Stimulated activated CD4-positive, alpha-beta T cell treated with anti-CD3 and anti-CD28 coated beads, Interleukin-4, amount 100 ng/mL, for 24 hours (primary cell): ENCODE measurements at regions not wholly inside any gene's neighbourhood (a gene's known extent, or its start where the extent isn't known, plus 50 kb on each side); places are given as distances from the start of the nearest gene placed in this dataset.
"Not testable (repeated sequence)": the region's sequence is repeated elsewhere in the genome, so short reads cannot be mapped to it uniquely, and the experiment has no call there.

Experiments used
- DNase-seq: peaks from one replicate; pipeline ENCODE4 v3.0.0-alpha.2; 2020

GRCh38 chr3:61446341-61446740, 115.0 kb upstream of the PTPRG start:
- no peak for DNase-seq

DNA sequence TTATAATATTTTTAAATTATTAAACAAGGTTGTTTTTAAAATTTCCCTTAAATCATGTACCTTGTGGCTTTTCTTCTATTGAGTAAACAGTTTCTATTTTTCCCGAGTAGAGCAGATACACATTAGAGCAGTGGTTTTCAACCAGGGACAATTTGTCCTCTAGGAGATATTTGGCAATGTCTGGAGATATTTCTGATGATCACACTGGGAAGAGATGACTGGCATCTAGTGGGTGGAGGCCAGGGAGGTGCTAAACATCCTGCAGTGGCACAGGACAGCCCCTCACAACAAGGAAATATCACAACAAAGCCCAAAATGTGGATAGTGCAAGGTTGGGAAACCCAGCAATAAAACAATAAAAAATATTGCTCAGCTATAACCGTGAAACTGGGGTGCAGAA, 113.0 kb upstream of the PTPRG start:
- no peak for DNase-seq

DNA sequence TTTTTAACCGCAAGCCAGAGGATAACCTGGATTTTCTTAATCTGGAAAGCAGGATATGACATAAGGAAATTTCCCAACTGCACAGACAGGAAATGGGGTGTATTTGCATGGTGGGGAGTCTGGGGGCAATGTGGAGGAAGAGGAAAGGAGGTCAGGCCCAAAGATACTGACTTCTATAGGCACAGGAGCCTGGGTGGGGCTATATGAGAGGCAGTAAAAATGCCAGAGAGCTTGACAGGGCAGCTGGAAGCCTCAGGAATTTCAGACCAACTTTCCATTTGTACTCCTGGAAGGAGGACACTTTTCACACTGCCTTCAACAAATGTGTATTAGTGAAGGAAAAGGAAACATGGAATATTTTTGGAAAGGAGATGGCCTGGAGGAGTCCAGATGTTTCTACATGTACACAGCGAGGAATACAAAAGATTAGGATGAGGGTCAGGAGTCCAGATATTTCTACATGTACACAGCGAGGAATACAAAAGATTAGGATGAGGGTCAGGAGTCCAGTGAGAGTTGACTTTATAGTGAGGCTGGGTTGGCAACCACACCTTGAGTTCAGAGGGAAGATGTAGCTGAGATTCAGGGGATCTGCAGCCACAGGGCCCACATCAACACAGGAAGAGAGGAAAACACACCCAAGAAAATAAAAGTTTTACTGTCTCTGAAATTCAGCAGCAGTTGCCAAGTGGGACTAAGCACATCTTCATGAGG, 111.9 kb upstream of the PTPRG start:
- no peak for DNase-seq

DNA sequence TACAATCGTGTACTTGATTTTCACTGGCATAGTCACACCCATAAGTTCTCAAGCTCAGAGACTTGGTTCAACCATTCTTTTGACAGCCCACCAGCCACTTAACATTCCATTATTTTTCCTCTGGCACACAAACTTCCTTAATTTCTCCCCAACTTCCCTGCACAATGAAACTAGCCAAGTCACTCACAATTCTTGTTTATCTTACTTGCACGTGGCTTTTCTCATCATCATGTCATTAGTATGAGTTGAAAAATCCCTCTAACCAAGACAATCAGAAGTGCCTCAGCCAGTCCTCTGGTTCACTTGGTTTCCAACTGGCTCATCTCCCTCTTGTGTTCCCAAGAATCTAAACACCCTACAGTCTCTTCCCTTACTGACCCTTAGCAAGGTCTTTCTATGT, 110.5 kb upstream of the PTPRG start:
- no peak for DNase-seq

GRCh38 chr3:61451841-61452240, 109.5 kb upstream of the PTPRG start:
- no peak for DNase-seq

DNA sequence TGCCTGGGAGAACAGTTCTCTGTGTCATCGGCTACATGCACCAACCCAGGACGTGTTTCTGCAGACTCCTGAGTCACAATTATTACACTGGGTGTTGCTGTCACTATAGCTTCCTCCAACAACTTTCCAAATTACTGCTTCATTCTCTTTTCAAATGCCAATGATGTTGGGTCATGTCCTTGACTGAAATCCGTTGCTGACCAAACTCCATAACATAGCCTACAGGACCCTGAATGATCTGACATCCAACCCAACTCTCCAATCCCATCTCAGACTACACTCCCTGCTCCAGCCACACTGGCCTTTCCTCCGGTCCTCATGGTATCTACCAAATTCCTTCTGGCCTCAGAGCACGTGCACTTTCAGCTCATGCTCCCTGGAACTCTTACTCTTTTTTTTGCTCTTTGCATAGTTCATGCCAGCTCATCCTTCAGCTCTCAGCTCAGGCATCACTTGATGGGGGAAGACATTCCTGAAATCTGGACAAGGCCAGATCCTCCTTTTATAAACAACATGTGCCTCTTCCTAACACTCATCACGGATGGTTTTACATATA, 108.8 kb upstream of the PTPRG start:
- DNase-seq, result no peak

GRCh38 chr3:61454006-61454585, 107.3 kb upstream of the PTPRG start:
- no peak for DNase-seq

GRCh38 chr3:61454801-61455200, 106.6 kb upstream of the PTPRG start:
- no peak for DNase-seq

- no peak for DNase-seq
These were observed 100.7 kb upstream of the PTPRG start for GRCh38 chr3:61460636-61461035.

GRCh38 chr3:61463191-61463590, 98.2 kb upstream of the PTPRG start:
- no peak for DNase-seq

DNA sequence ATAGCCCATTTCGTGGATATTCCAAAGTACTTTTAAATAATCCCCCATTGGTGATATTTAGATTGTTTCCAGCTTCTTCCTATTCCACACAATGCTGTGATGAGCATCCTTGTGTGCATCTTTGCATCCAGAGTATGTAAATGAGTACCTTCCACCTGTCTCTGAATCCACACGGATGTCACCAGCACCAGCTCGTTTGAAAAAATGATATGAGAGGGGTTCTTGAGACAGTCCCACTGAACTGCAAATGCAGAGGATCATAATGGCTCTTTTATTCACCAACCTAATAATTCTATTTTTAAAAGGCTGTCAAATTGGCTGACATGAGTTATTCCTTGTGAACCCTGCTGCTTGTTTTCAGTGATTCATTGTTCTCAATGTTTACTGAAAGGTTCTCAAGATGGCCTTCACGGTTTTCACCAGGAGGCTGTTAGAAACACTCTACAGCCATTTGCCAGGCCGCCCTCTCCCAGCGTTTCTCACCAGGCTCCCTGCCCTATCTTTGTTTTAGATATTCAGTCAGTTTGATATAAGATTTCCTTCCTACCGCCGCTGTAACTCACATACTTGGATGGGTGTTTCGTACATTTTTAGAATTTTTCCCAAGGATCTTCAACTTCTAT, 96.7 kb upstream of the PTPRG start:
- DNase-seq, result no peak

DNA sequence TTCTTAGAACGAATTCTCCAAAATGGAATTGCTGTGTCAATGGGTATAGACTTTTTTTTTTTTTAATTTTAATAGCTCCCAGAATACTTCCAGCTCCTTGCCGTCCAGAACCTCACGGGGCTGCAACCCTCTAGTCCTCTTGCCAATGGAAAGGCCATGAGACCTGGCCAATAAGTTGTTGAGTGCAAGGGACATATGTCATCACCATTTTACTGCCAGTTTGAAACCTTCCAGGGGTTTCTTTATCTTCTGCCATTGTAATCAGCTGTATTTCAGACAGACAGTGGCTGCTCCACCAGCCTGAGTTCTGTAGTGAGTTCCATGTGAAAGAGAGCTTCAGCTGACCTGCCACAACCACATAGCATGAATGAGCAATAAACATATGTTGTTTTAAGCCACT, 95.0 kb upstream of the PTPRG start:
- no peak for DNase-seq

DNA sequence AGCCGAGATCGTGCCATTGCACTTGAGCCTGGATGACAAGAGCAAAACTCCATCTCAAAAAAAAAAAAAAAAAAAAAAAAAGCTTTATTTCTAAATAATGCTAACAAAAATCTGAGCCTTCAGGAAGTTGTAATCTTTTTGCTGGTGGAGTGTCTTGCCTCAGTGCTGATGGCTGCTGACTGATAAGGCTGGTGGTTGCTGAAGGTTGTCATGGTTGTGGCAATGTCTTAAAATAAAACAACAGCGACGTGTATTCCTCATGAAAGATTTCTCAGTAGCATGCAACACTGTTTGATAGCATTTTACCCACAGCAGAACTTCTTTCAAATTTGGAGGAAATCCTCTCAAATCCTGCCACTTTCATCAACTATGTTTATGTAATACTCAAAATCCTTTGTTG, 77.4 kb upstream of the PTPRG start:
- no peak for DNase-seq

DNA sequence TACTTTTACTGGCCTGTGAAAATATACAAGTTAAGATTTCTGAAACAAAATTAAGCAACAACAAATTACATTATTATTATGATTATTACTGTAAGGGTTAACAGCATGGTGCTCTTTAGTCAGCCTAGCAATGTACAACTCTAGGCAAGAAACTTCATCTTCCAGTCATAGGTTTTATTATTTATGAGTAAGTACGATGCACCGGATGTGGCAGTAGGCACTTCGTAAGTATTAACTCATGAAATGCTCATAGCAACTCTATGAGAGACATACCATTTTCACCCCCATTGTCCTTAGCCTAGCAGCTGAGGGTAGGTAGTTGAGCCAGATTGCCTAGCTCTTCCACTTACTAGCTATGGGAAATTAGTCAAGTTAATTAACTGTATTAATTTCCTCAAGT, 68.0 kb upstream of the PTPRG start:
- DNase-seq, result no peak

DNA sequence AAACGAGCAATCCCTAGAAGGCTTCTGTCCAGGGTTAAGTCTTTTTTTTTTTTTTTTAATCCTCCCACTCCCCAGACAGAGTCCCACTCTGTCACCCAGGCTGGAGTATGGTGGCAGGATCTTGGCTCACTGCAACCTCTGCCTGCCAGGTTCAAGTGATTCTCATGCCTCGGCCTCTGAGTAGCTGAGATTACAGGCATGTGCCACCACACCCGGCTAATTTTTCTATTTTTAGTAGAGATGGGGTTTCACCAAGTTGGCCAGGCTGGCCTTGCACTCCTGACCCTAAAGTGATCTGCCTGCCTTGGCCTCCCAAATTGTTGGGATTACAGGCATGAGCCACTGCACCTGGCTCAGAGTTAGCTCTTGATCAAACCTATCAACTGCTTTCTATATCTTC, 67.1 kb upstream of the PTPRG start:
- not testable (repeated sequence) for DNase-seq

DNA sequence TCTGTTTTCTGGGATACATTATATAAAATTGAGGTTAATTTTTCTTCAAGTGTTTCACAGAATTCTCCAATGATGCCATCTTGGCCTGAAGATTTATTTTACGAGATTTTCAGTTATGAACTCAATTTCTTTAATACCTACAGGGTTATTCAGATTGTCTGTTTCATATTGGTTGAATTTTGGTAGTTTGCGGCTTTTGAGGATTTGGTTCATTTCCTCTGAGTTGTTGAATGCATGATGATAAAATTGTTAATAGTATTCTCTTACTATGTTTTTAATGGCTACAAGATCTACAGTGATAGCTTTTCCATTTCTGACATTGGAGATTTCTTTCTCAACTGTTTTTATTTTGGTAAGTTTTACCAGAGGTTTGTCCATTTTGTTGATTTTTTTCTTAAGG, 63.9 kb upstream of the PTPRG start:
- no peak for DNase-seq

GRCh38 chr3:61505197-61505596, 56.2 kb upstream of the PTPRG start:
- DNase-seq, result no peak

GRCh38 chr3:61507946-61508345, 53.4 kb upstream of the PTPRG start:
- DNase-seq, result no peak
